Stomach (tissue), 4 donors: ENCODE measurements at regions not wholly inside any gene's neighbourhood (a gene's known extent, or its start where the extent isn't known, plus 50 kb on each side); places are given as distances from the start of the nearest gene placed in this dataset.

Experiments
- CTCF ChIP-seq, 7 experiments: fragments of 450-650 bp in 4 of 7; fragments of 200-600 bp in 3 of 7; sonication (generic) in 3 of 7; IDR thresholded peaks; one replicate each; pipeline ENCODE4 v1.5.1; 2016 to 2019; ENCODE audit warnings: antibody characterized with exemption in 7 of 7, control low read depth in 2 of 7, mild to moderate bottlenecking in 1 of 7
- POLR2A ChIP-seq, 4 donors: fragments of 450-650 bp; IDR thresholded peaks; one replicate each; pipeline ENCODE4 v1.6.1; 2016; ENCODE audit warnings: antibody characterized with exemption in 4 of 4, control low read depth in 2 of 4, mild to moderate bottlenecking in 1 of 4, moderate library complexity in 1 of 4
- POLR2AphosphoS5 ChIP-seq, 3 donors: sonication (generic); formaldehyde crosslinking; IDR thresholded peaks; one replicate each; pipeline ENCODE4 v1.6.1; 2016; ENCODE audit warnings: antibody characterized with exemption in 3 of 3

GRCh38 chr7:45434167-45434784 lies 139.9 kb upstream of the ADCY1 start:
- TF ChIP-seq POLR2A (IDR thresholded peaks at IDR 0.05) (no peak), CTCF (IDR thresholded peaks at IDR 0.05) (no peak), POLR2AphosphoS5 (IDR thresholded peaks at IDR 0.05) (no peak)
